H9 (cell line): ENCODE measurements at regions not wholly inside any gene's neighbourhood (a gene's known extent, or its start where the extent isn't known, plus 50 kb on each side); places are given as distances from the start of the nearest gene placed in this dataset.

Experiments used
- DNase-seq: peaks from one replicate; pipeline ENCODE4 v3.0.0-alpha.2; 2017
- H2AFZ ChIP-seq: one replicate; pipeline ENCODE4 v1.6.1; 2013; ENCODE audit warnings: mild to moderate bottlenecking, low read length, control low read depth, moderate library complexity
- H2AK5ac ChIP-seq: 2 replicates; pipeline ENCODE4 v1.6.1; 2013; ENCODE audit warnings: low read length, control low read depth, mixed read lengths; ENCODE audit not compliant: insufficient read length
- H2BK120ac ChIP-seq: one replicate; pipeline ENCODE4 v1.6.1; 2013; ENCODE audit warnings: low read depth, mild to moderate bottlenecking, low read length, control low read depth, inconsistent platforms; ENCODE audit not compliant: poor library complexity, severe bottlenecking
- H2BK12ac ChIP-seq: 2 replicates; pipeline ENCODE4 v1.6.1; 2013; ENCODE audit warnings: low read length, control low read depth, mixed read lengths, low read depth; ENCODE audit not compliant: insufficient read length
- H2BK15ac ChIP-seq: 2 replicates; pipeline ENCODE4 v1.6.1; 2013; ENCODE audit warnings: low read depth, low read length, control low read depth
- H2BK20ac ChIP-seq: one replicate; pipeline ENCODE4 v1.6.1; 2013; ENCODE audit warnings: low read depth, mild to moderate bottlenecking, low read length, control low read depth, inconsistent platforms; ENCODE audit not compliant: poor library complexity, severe bottlenecking
- H2BK5ac ChIP-seq: 2 replicates; pipeline ENCODE4 v1.6.1; 2013; ENCODE audit warnings: low read length, control low read depth, mixed read lengths; ENCODE audit not compliant: insufficient read length
- H3K14ac ChIP-seq: 2 replicates; pipeline ENCODE4 v1.6.1; 2013; ENCODE audit warnings: low read length, control low read depth; ENCODE audit not compliant: insufficient read depth
- H3K18ac ChIP-seq: 2 replicates; pipeline ENCODE4 v1.6.1; 2013; ENCODE audit warnings: low read depth, mild to moderate bottlenecking, mixed read lengths, low read length, control low read depth; ENCODE audit not compliant: insufficient read length
- H3K23ac ChIP-seq: 2 replicates; pipeline ENCODE4 v1.6.1; 2013; ENCODE audit warnings: low read length, control low read depth, mixed read lengths, low read depth; ENCODE audit not compliant: insufficient read length
- H3K23me2 ChIP-seq: 2 replicates; pipeline ENCODE4 v1.6.1; 2013; ENCODE audit warnings: low read depth, mild to moderate bottlenecking, mixed read lengths, low read length, control low read depth; ENCODE audit not compliant: insufficient read length, poor library complexity, severe bottlenecking
- H3K27ac ChIP-seq: 2 replicates; pipeline ENCODE4 v1.5.1; 2013; ENCODE audit warnings: low read length, control low read depth, mixed read lengths, low read depth; ENCODE audit not compliant: insufficient read length
- H3K27me3 ChIP-seq: 2 replicates; pipeline ENCODE4 v1.6.1; 2013; ENCODE audit warnings: low read length, control low read depth, inconsistent platforms; ENCODE audit not compliant: insufficient read depth
- H3K4ac ChIP-seq: 2 replicates; pipeline ENCODE4 v1.6.1; 2013; ENCODE audit warnings: low read depth, mild to moderate bottlenecking, control low read depth, inconsistent platforms, low read length, moderate library complexity
- H3K4me1 ChIP-seq: 2 replicates; pipeline ENCODE4 v1.6.1; 2013; ENCODE audit warnings: low read length, control low read depth, inconsistent platforms; ENCODE audit not compliant: insufficient read depth
- H3K4me2 ChIP-seq: 2 replicates; pipeline ENCODE4 v1.6.1; 2013; ENCODE audit warnings: low read length, control low read depth, mixed read lengths; ENCODE audit not compliant: insufficient read length, insufficient read depth
- H3K56ac ChIP-seq: 2 replicates; pipeline ENCODE4 v1.6.1; 2013; ENCODE audit warnings: low read depth, mild to moderate bottlenecking, mixed read lengths, low read length, control low read depth; ENCODE audit not compliant: insufficient read length
- H3K79me1 ChIP-seq: 2 replicates; pipeline ENCODE4 v1.6.1; 2013; ENCODE audit warnings: low read depth, mild to moderate bottlenecking, moderate library complexity, low read length, control low read depth, inconsistent platforms; ENCODE audit not compliant: insufficient read depth, poor library complexity, severe bottlenecking
- H3K79me2 ChIP-seq: 2 replicates; pipeline ENCODE4 v1.6.1; 2013; ENCODE audit warnings: low read length, control low read depth, inconsistent platforms; ENCODE audit not compliant: insufficient read depth
- H3K9ac ChIP-seq: 2 replicates; pipeline ENCODE4 v1.6.1; 2013; ENCODE audit warnings: low read length, control low read depth, mixed read lengths; ENCODE audit not compliant: insufficient read length; ENCODE audit errors: extremely low read depth
- H3K9me3 ChIP-seq: one replicate; pipeline ENCODE4 v1.6.1; 2013; ENCODE audit warnings: low read depth, low read length, inconsistent platforms; ENCODE audit not compliant: control insufficient read depth
- H3T11ph ChIP-seq: one replicate; pipeline ENCODE4 v1.6.1; 2013; ENCODE audit warnings: mild to moderate bottlenecking, low read length, control low read depth, inconsistent platforms
- H4K20me1 ChIP-seq: one replicate; pipeline ENCODE4 v1.6.1; 2013; ENCODE audit not compliant: control insufficient read depth, insufficient read length, insufficient read depth
- H4K5ac ChIP-seq: 2 replicates; pipeline ENCODE4 v1.6.1; 2013; ENCODE audit warnings: low read depth, mild to moderate bottlenecking, mixed read lengths, low read length, control low read depth; ENCODE audit not compliant: insufficient read length
- H4K8ac ChIP-seq: replicated peaks from 2 replicates; pipeline ENCODE4 v1.6.1; 2013; ENCODE audit warnings: low read length, control low read depth, mixed read lengths, low read depth; ENCODE audit not compliant: insufficient read length
- H4K91ac ChIP-seq: 2 replicates; pipeline ENCODE4 v1.6.1; 2013; ENCODE audit warnings: low read depth, mild to moderate bottlenecking, moderate library complexity, mixed read lengths, low read length, control low read depth; ENCODE audit not compliant: insufficient read length
- H3K27ac Mint-ChIP-seq, 3 experiments: 2 replicates in 2 of 3; 3 replicates in 1 of 3; pipeline ENCODE4 v1.8.0; 2020 to 2021; ENCODE audit warnings: mixed read lengths in 3 of 3, mild to moderate bottlenecking in 1 of 3, moderate library complexity in 1 of 3
- H3K27me3 Mint-ChIP-seq: 2 replicates; pipeline ENCODE4 v1.8.0; 2021; ENCODE audit warnings: low read depth, mild to moderate bottlenecking, moderate library complexity, mixed read lengths
- H3K36me3 Mint-ChIP-seq, 3 experiments: 2 replicates in 2 of 3; 3 replicates in 1 of 3; pipeline ENCODE4 v1.8.0; 2020 to 2021; ENCODE audit warnings: low read depth in 3 of 3, mixed read lengths in 3 of 3; ENCODE audit not compliant: insufficient read depth in 1 of 3
- H3K4me1 Mint-ChIP-seq, 2 experiments: 2 replicates each; pipeline ENCODE4 v1.8.0; 2020; ENCODE audit warnings: mixed read lengths in 2 of 2
- H3K4me3 Mint-ChIP-seq, 2 experiments: 2 replicates in 1 of 2; 3 replicates in 1 of 2; pipeline ENCODE4 v1.8.0; 2020 to 2021; ENCODE audit warnings: mild to moderate bottlenecking in 2 of 2, mixed read lengths in 2 of 2, moderate library complexity in 1 of 2
- H3K9me3 Mint-ChIP-seq, 2 experiments: 2 replicates in 1 of 2; 3 replicates in 1 of 2; pipeline ENCODE4 v1.8.0; 2020; ENCODE audit warnings: mild to moderate bottlenecking in 2 of 2, mixed read lengths in 2 of 2, moderate library complexity in 1 of 2
- CTCF ChIP-seq: fragments of 200-600 bp; sonication (generic); conservative IDR thresholded peaks from 3 replicates; pipeline ENCODE4 v1.8.0; 2021; ENCODE audit warnings: antibody characterized with exemption, mild to moderate bottlenecking
- WGBS: extraction: QIAGEN DNeasy Blood & Tissue Kit; methylation state at CpG from one replicate; pipeline ENCODE4 v1.1.7; 2013; ENCODE audit warnings: missing lambda C conversion rate, low lambda C conversion rate, mixed read lengths; ENCODE audit not compliant: insufficient read length; ENCODE audit errors: extremely low coverage; 5-methylcytosine and 5-hydroxymethylcytosine counted together

DNA sequence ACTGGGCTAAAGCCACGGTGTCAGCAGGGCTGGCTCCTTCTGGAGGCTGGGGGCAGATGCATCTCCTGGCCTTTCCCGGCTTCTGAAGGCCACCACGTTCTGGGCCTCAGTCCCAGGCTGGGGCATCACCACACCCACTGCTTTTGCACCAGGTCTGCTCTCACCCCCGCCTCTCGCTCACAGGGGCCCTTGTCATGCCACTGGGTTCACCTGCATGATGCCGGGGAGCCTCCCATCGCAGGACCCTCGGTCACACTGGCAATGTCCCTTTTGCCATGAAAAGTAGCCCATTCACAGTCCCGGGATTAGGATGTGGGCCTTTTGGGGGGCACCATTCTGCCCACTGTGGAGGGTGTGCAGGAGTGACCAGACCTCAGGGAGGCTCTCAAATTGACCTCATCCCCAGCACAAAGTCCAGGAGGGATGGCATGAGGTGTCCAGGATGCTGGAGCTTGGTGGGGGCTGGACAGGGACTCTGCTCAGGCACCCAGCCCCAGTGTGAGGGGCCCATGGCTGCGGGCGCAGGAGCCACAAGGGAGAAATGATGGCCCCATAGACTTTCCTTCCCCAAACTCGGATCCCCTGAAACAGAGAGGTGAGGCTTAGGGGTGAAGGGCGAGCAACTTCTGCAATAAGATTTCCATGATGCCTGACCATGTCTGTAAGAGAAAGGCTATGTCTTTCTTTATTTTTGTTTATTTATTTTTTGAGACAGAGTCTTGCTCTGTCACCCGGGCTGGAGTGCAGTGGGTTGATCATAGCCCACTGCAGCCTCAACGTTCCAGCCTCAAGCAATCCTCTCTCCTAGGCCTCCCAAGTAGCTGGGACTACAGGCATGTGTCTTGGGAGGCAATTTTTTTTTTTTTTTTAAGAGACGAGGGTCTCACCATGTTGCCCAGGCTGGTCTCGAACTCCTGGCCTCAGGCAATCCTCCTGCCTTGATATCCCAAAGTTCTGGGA lies 189.1 kb downstream of the GOLGA6L6 start:
- no peak overlapping the region for H3K27ac Mint-ChIP-seq
- no peak overlapping the region for H3K18ac ChIP-seq
- H3K4me2 ChIP-seq = no peak overlapping the region
- no peaks in the 10 kb centered on the region for H3K4me1 ChIP-seq
- no peaks in the 10 kb centered on the region for H3K9me3 Mint-ChIP-seq
- H2BK5ac ChIP-seq = no peak overlapping the region
- H3K27me3 ChIP-seq = no peaks in the 10 kb centered on the region
- peak; percentile 27 for DNase-seq
- H4K20me1 ChIP-seq = no peaks in the 10 kb centered on the region
- H3K79me1 ChIP-seq = no peaks in the 10 kb centered on the region
- no peaks in the 10 kb centered on the region for H3K23me2 ChIP-seq
- H4K5ac ChIP-seq = no peak overlapping the region
- H3K79me2 ChIP-seq = no peaks in the 10 kb centered on the region
- no peak overlapping the region for H2AK5ac ChIP-seq
- H3K27ac ChIP-seq = no peak overlapping the region
- H4K8ac ChIP-seq = no peak overlapping the region
- no peak overlapping the region for H2AFZ ChIP-seq
- H3K23ac ChIP-seq = no peak overlapping the region
- H2BK12ac ChIP-seq = no peak overlapping the region
- H3K36me3 Mint-ChIP-seq = peaks cover 48 to 61% (median 55%) of the 10 kb centered on the region in 3 experiments
- WGBS = no CpG with 5 or more reads among the region's 17 CpGs
- no peak overlapping the region for H2BK120ac ChIP-seq
- no peak overlapping the region for H3K56ac ChIP-seq
- peaks cover 30% of the 10 kb centered on the region for H3K27me3 Mint-ChIP-seq
- H3T11ph ChIP-seq = no peak overlapping the region
- no peak for TF ChIP-seq CTCF
- no peak overlapping the region for H2BK20ac ChIP-seq
- peaks cover 100% of the 10 kb centered on the region for H3K9me3 ChIP-seq
- H3K4ac ChIP-seq = no peak overlapping the region
- no peak overlapping the region for H4K91ac ChIP-seq
- no peaks in the 10 kb centered on the region for H3K4me1 Mint-ChIP-seq
- H3K9ac ChIP-seq = no peak overlapping the region
- no peak overlapping the region for H2BK15ac ChIP-seq
- H3K14ac ChIP-seq = no peak overlapping the region
- peak overlapping the region in 1 of 2 experiments; percentile 49; a peak in 2 of 5 replicates for H3K4me3 Mint-ChIP-seq
